ENCODE measurements at regions not wholly inside any gene's neighbourhood (a gene's known extent, or its start where the extent isn't known, plus 50 kb on each side); places are given as distances from the start of the nearest gene placed in this dataset.

- no peak for TF ChIP-seq POLR2A (IDR thresholded peaks at IDR 0.05)
- no peak for TF ChIP-seq CTCF (IDR thresholded peaks at IDR 0.05)
- H3K27ac ChIP-seq: no peak overlapping the region
- H3K4me1 ChIP-seq: no peaks in the 10 kb centered on the region
- H3K9me3 ChIP-seq: no peaks in the 10 kb centered on the region
- H3K36me3 ChIP-seq: no peaks in the 10 kb centered on the region
- no peak for DNase-seq
- intact Hi-C loops (cut with DNase I; ENCODE audit: low total_unique reads): no loop called here
- H3K27me3 ChIP-seq: no peaks in the 10 kb centered on the region
- no peak overlapping the region for H3K4me3 ChIP-seq
These were observed 184.1 kb upstream of the ADRA1B start for GRCh38 chr5:159732220-159732619.

GRCh38 chr5:159734366-159734765 is 181.9 kb upstream of the ADRA1B start:
- Histone ChIP-seq H3K36me3 (no peaks in the 10 kb centered on the region), H3K4me3 (no peak overlapping the region), H3K9me3 (no peaks in the 10 kb centered on the region), H3K27ac (no peak overlapping the region), H3K4me1 (no peaks in the 10 kb centered on the region), H3K27me3 (no peaks in the 10 kb centered on the region)
- intact Hi-C loops (cut with DNase I; ENCODE audit: low total_unique reads): no loop called here
- no peak for DNase-seq
- TF ChIP-seq CTCF (IDR thresholded peaks at IDR 0.05) (no peak), POLR2A (IDR thresholded peaks at IDR 0.05) (no peak)

GRCh38 chr5:159735036-159735435 is 181.2 kb upstream of the ADRA1B start:
- Histone ChIP-seq H3K27ac (no peak overlapping the region), H3K36me3 (no peaks in the 10 kb centered on the region), H3K4me3 (no peak overlapping the region), H3K27me3 (no peaks in the 10 kb centered on the region), H3K9me3 (no peaks in the 10 kb centered on the region), H3K4me1 (no peaks in the 10 kb centered on the region)
- intact Hi-C loops (cut with DNase I; ENCODE audit: low total_unique reads): no loop called here
- no peak for DNase-seq
- TF ChIP-seq CTCF (IDR thresholded peaks at IDR 0.05) (no peak), POLR2A (IDR thresholded peaks at IDR 0.05) (no peak)

GRCh38 chr5:159735749-159736660 is 180.3 kb upstream of the ADRA1B start:
- intact Hi-C loops (cut with DNase I; ENCODE audit: low total_unique reads): no loop called here
- Histone ChIP-seq H3K27me3 (no peaks in the 10 kb centered on the region), H3K9me3 (no peaks in the 10 kb centered on the region), H3K36me3 (no peaks in the 10 kb centered on the region), H3K4me3 (no peak overlapping the region), H3K27ac (no peak overlapping the region), H3K4me1 (no peaks in the 10 kb centered on the region)
- no peak for TF ChIP-seq CTCF (IDR thresholded peaks at IDR 0.05)
- TF ChIP-seq POLR2A (IDR thresholded peaks at IDR 0.05): no peak
- no peak for DNase-seq

- intact Hi-C loops (cut with DNase I; ENCODE audit: low total_unique reads): no loop called here
- H3K27me3 ChIP-seq: no peaks in the 10 kb centered on the region
- no peaks in the 10 kb centered on the region for H3K36me3 ChIP-seq
- no peaks in the 10 kb centered on the region for H3K9me3 ChIP-seq
- H3K4me1 ChIP-seq: no peaks in the 10 kb centered on the region
- TF ChIP-seq POLR2A (IDR thresholded peaks at IDR 0.05) (no peak), CTCF (IDR thresholded peaks at IDR 0.05) (no peak)
- no peak for DNase-seq
- no peak overlapping the region for H3K4me3 ChIP-seq
- no peak overlapping the region for H3K27ac ChIP-seq
These were observed 179.4 kb upstream of the ADRA1B start for GRCh38 chr5:159736844-159737243.

Data from uterus (tissue), 3 donors.